Ascending aorta (tissue), 2 donors: ENCODE measurements at regions not wholly inside any gene's neighbourhood (a gene's known extent, or its start where the extent isn't known, plus 50 kb on each side); places are given as distances from the start of the nearest gene placed in this dataset.

ENCODE experiments used
- DNase-seq, 2 donors: peaks; one replicate each; pipeline ENCODE4 v3.0.0-alpha.2; 2019; ENCODE audit warnings: low spot score in 2 of 2
- H3K27ac ChIP-seq, 2 donors: fragments of 200-600 bp; sonication (generic); one replicate each; pipeline ENCODE4 v1.5.1; 2016 to 2017; ENCODE audit warnings: mild to moderate bottlenecking in 1 of 2
- H3K27me3 ChIP-seq: fragments of 200-600 bp; sonication (generic); one replicate; pipeline ENCODE4 v1.5.1; 2017
- H3K36me3 ChIP-seq, 2 donors: fragments of 200-600 bp; sonication (generic); one replicate each; pipeline ENCODE4 v1.5.1; 2016
- H3K4me1 ChIP-seq, 2 donors: fragments of 200-600 bp; sonication (generic); one replicate each; pipeline ENCODE4 v1.5.1; 2016 to 2017; ENCODE audit warnings: mild to moderate bottlenecking in 1 of 2
- H3K4me3 ChIP-seq, 2 donors: fragments of 200-600 bp; sonication (generic); one replicate each; pipeline ENCODE4 v1.5.1; 2016 to 2017; ENCODE audit warnings: mild to moderate bottlenecking in 1 of 2
- H3K9me3 ChIP-seq, 2 donors: fragments of 200-600 bp; sonication (generic); one replicate each; pipeline ENCODE4 v1.5.1; 2016
- intact Hi-C: fragments of 100-400 bp; cut with DNase I; formaldehyde crosslinking; loops from one replicate; pipeline ENCODE4 v1.15.1; 2023
- TF ChIP-seq, protein P1 (sequence below), 3 experiments: fragments of 200-600 bp in 2 of 3; fragments of 450-650 bp in 1 of 3; sonication (generic) in 2 of 3; IDR thresholded peaks; one replicate each; pipeline ENCODE4 v1.5.1; 2016 to 2019; ENCODE audit warnings: antibody characterized with exemption in 3 of 3, mild to moderate bottlenecking in 1 of 3, moderate library complexity in 1 of 3

GRCh38 chr22:48441553-48441850, 1386.2 kb downstream of the BRD1 start:
- H3K4me1 ChIP-seq: no peaks in the 10 kb centered on the region
- H3K4me3 ChIP-seq: no peak overlapping the region
- intact Hi-C loops: no loop called here
- H3K36me3 ChIP-seq: no peaks in the 10 kb centered on the region
- H3K27me3 ChIP-seq: no peaks in the 10 kb centered on the region
- TF ChIP-seq, protein P1, sequence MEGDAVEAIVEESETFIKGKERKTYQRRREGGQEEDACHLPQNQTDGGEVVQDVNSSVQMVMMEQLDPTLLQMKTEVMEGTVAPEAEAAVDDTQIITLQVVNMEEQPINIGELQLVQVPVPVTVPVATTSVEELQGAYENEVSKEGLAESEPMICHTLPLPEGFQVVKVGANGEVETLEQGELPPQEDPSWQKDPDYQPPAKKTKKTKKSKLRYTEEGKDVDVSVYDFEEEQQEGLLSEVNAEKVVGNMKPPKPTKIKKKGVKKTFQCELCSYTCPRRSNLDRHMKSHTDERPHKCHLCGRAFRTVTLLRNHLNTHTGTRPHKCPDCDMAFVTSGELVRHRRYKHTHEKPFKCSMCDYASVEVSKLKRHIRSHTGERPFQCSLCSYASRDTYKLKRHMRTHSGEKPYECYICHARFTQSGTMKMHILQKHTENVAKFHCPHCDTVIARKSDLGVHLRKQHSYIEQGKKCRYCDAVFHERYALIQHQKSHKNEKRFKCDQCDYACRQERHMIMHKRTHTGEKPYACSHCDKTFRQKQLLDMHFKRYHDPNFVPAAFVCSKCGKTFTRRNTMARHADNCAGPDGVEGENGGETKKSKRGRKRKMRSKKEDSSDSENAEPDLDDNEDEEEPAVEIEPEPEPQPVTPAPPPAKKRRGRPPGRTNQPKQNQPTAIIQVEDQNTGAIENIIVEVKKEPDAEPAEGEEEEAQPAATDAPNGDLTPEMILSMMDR (IDR thresholded peaks at IDR 0.05): no peak
- DNase-seq: no peak
- no peaks in the 10 kb centered on the region for H3K9me3 ChIP-seq
- no peak overlapping the region for H3K27ac ChIP-seq

GRCh38 chr22:48440673-48441552, 1386.8 kb downstream of the BRD1 start:
- no peak for DNase-seq
- no peak overlapping the region for H3K4me3 ChIP-seq
- TF ChIP-seq, protein P1 (IDR thresholded peaks at IDR 0.05): no peak
- no peaks in the 10 kb centered on the region for H3K4me1 ChIP-seq
- H3K9me3 ChIP-seq: no peaks in the 10 kb centered on the region
- no peaks in the 10 kb centered on the region for H3K36me3 ChIP-seq
- no peak overlapping the region for H3K27ac ChIP-seq
- intact Hi-C loops: no loop called here
- H3K27me3 ChIP-seq: no peaks in the 10 kb centered on the region

GRCh38 chr22:48440176-48440575, 1387.5 kb downstream of the BRD1 start:
- H3K9me3 ChIP-seq: no peaks in the 10 kb centered on the region
- H3K27me3 ChIP-seq: no peaks in the 10 kb centered on the region
- H3K4me1 ChIP-seq: no peaks in the 10 kb centered on the region
- no peak for DNase-seq
- H3K36me3 ChIP-seq: no peaks in the 10 kb centered on the region
- TF ChIP-seq, protein P1 (IDR thresholded peaks at IDR 0.05): no peak
- H3K27ac ChIP-seq: no peak overlapping the region
- intact Hi-C loops: no loop called here
- H3K4me3 ChIP-seq: no peak overlapping the region

DNA sequence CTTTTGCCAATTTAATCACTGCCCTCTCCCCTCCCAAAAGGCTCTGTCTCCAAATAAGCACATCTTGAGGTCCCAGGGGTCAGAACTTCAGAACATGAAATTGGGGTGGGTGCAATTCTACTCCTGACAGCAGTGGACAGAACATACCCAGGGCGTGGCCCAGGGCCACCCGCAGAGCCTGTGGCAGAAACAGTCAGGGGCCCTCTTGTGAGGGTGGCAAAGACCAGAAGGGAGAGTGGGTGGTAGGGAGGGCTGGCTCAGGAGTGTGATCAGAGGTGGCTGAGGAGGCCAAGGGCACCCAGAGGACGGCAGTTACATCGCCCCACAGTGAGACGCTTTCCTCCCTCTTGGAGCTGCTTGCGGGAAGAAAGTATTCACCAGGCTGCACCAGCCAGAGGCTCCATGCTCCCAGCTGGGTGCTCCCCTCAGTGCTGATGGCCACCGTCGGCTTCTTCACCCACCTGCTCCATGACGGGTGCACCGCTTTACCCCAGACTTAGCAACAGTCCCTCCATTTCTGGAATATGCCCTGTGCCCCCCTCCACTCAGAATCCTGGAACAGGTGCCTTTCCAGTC, 1388.0 kb downstream of the BRD1 start:
- Histone ChIP-seq H3K27me3 (no peaks in the 10 kb centered on the region), H3K4me3 (no peak overlapping the region), H3K9me3 (no peaks in the 10 kb centered on the region), H3K36me3 (no peaks in the 10 kb centered on the region), H3K27ac (no peak overlapping the region), H3K4me1 (no peaks in the 10 kb centered on the region)
- DNase-seq: no peak
- intact Hi-C loops: no loop called here
- TF ChIP-seq, protein P1 (IDR thresholded peaks at IDR 0.05): no peak

GRCh38 chr22:48438800-48439559, 1388.7 kb downstream of the BRD1 start:
- no peak for DNase-seq
- H3K4me1 ChIP-seq: no peaks in the 10 kb centered on the region
- no peak overlapping the region for H3K4me3 ChIP-seq
- intact Hi-C loops: no loop called here
- TF ChIP-seq, protein P1 (IDR thresholded peaks at IDR 0.05): no peak
- H3K27ac ChIP-seq: no peak overlapping the region
- H3K9me3 ChIP-seq: no peaks in the 10 kb centered on the region
- H3K36me3 ChIP-seq: no peaks in the 10 kb centered on the region
- H3K27me3 ChIP-seq: no peaks in the 10 kb centered on the region
